ENCODE measurements at regions not wholly inside any gene's neighbourhood (a gene's known extent, or its start where the extent isn't known, plus 50 kb on each side); places are given as distances from the start of the nearest gene placed in this dataset.
"Not testable (repeated sequence)": the region's sequence is repeated elsewhere in the genome, so short reads cannot be mapped to it uniquely, and the experiment has no call there.

DNA sequence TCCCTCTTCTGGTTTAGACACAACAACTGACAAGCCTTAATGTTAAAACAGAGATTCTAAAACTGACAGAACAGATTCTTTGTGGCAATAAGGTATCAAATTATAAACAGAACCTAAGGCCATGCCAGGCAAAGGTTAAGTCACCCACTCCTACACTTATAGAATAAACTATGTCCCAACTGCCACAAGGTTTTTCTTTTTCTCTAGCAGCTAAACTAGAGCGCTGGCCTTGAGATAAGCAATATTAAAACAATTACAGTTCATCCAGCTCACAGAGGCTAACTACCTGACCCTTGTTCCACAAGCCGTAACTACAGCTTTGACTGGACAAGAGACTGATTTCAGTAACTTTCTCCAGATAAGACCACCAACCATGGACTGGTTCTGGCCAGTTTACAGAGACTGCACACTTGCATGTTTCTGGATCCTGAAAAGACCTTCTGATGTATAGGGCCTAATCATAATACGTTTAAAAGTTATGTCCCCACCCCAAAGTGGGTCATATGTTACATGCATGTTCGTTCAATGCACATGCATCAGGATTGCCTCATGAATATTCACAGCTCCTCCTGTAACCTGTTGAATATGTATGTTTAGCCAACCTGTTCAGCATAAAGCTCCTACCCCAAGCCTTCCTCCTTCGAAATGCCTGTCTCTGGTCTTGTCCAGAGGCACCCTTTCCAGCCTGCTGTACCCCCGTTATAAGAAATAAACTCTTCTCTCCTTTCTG, 61.9 kb upstream of the VASH1 start:
- Histone ChIP-seq H3K9ac (ENCODE audit: low read depth, low read length) (no peak overlapping the region), H3K27ac (ENCODE audit: low read depth, low read length) (no peak overlapping the region), H3K9me3 (ENCODE audit: control insufficient read depth, insufficient read depth, low read length) (no peaks in the 10 kb centered on the region), H3K4me1 (ENCODE audit: control insufficient read depth, insufficient read depth, low read length) (no peaks in the 10 kb centered on the region), H3K27me3 (ENCODE audit: control insufficient read depth, insufficient read depth, low read length) (no peaks in the 10 kb centered on the region), H3K36me3 (ENCODE audit: control insufficient read depth, insufficient read depth, low read length) (no peaks in the 10 kb centered on the region), H3K4me3 (ENCODE audit: low read depth, low read length) (no peak overlapping the region)

DNA sequence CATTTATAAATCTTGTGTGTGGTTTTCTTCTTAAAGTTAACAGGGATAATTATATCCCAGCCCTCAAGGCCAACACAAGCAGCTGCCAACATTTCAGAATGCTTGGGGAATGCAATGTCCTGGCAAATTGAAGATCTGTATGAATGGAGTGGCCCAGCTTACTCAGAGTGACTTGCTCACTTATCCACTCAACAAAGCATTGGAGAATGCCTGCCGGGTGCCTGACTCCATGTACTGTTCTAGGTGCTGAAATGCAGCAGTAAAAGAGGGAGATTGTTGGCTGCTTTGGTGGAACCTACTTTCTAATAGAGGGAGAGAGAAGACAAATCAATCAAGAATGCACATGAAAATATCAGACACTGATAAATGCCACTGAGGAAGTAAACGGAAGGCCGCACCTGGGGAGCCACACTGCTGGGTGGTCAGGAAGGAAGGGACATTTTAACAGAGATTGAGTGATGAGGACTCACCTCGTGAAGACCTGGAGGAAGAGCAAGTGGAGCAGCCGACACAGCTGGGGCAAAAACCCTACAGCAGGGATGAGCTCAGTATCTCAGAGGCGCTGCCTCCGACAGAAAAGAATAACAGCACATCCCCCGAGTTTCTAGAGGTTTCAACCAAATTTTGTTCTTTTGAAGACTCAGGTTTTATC, 61.2 kb upstream of the VASH1 start:
- Histone ChIP-seq H3K27me3 (ENCODE audit: control insufficient read depth, insufficient read depth, low read length) (no peaks in the 10 kb centered on the region), H3K9me3 (ENCODE audit: control insufficient read depth, insufficient read depth, low read length) (no peaks in the 10 kb centered on the region), H3K27ac (ENCODE audit: low read depth, low read length) (no peak overlapping the region), H3K4me1 (ENCODE audit: control insufficient read depth, insufficient read depth, low read length) (no peaks in the 10 kb centered on the region), H3K4me3 (ENCODE audit: low read depth, low read length) (no peak overlapping the region), H3K36me3 (ENCODE audit: control insufficient read depth, insufficient read depth, low read length) (no peaks in the 10 kb centered on the region), H3K9ac (ENCODE audit: low read depth, low read length) (no peak overlapping the region)

DNA sequence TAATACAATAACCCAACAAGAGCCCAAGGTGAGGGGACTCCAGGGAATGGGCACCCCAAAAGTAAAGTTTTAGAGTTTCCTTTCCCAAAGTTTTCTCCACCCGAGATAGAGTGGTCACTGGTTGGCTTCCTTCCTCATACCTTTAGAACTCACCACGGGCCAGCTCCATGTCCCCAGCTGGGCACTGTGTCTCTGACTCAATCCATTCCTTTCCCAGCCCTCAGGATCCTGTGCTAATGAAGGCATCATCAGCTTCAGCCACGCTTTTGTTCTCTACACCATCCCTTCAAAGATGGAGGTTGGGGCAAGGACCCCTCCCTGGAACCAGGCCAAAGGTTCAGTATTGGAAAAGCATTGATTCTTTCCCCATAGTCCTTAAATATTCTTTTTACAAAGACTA, 59.8 kb upstream of the VASH1 start:
- Histone ChIP-seq H3K27me3 (ENCODE audit: control insufficient read depth, insufficient read depth, low read length) (no peaks in the 10 kb centered on the region), H3K4me3 (ENCODE audit: low read depth, low read length) (no peak overlapping the region), H3K27ac (ENCODE audit: low read depth, low read length) (no peak overlapping the region), H3K4me1 (ENCODE audit: control insufficient read depth, insufficient read depth, low read length) (no peaks in the 10 kb centered on the region), H3K36me3 (ENCODE audit: control insufficient read depth, insufficient read depth, low read length) (no peaks in the 10 kb centered on the region), H3K9ac (ENCODE audit: low read depth, low read length) (no peak overlapping the region), H3K9me3 (ENCODE audit: control insufficient read depth, insufficient read depth, low read length) (no peaks in the 10 kb centered on the region)

DNA sequence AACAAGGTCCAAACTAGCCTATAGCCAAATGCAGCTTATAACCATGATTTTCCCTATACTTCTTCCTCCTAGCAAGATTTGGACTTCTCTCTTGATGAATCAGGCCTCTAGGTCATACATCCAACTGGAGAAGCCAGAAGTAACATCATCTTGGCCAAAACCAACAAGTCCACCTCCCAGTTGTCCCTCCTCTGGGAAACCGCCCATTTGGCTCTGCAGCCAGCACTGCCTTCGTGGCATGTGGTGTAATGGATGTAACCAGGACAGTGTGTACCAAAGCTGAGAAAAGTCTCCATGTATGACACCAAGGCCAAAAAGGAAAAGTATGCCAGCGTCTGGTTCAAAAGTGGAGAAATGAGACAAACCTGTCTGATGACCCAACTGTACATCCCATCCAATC, 59.3 kb upstream of the VASH1 start:
- Histone ChIP-seq H3K9me3 (ENCODE audit: control insufficient read depth, insufficient read depth, low read length) (no peaks in the 10 kb centered on the region), H3K9ac (ENCODE audit: low read depth, low read length) (no peak overlapping the region), H3K36me3 (ENCODE audit: control insufficient read depth, insufficient read depth, low read length) (no peaks in the 10 kb centered on the region), H3K27me3 (ENCODE audit: control insufficient read depth, insufficient read depth, low read length) (no peaks in the 10 kb centered on the region), H3K27ac (ENCODE audit: low read depth, low read length) (no peak overlapping the region), H3K4me1 (ENCODE audit: control insufficient read depth, insufficient read depth, low read length) (no peaks in the 10 kb centered on the region), H3K4me3 (ENCODE audit: low read depth, low read length) (no peak overlapping the region)

DNA sequence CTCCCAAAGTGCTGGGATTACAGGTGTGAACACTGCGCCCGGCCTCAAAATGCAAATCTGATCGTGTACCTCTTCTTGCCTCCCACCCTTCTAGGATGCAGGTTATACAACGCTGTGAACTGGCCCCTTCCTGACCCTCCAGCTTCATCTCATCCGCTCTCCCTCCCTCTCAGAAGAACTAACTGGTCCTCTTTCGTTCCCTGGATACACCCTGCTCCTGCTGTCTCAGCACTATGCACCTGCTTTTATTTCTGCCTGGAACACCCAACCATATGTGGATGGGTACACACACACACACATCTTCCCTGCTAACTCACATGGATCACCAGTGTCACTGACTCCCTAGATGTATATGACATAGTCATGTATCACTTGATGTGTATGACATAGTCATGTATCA, 56.1 kb upstream of the VASH1 start:
- Histone ChIP-seq H3K27me3 (ENCODE audit: control insufficient read depth, insufficient read depth, low read length) (no peaks in the 10 kb centered on the region), H3K27ac (ENCODE audit: low read depth, low read length) (no peak overlapping the region), H3K4me1 (ENCODE audit: control insufficient read depth, insufficient read depth, low read length) (no peaks in the 10 kb centered on the region), H3K9me3 (ENCODE audit: control insufficient read depth, insufficient read depth, low read length) (no peaks in the 10 kb centered on the region), H3K36me3 (ENCODE audit: control insufficient read depth, insufficient read depth, low read length) (no peaks in the 10 kb centered on the region), H3K4me3 (ENCODE audit: low read depth, low read length) (no peak overlapping the region), H3K9ac (ENCODE audit: low read depth, low read length) (no peak overlapping the region)

DNA sequence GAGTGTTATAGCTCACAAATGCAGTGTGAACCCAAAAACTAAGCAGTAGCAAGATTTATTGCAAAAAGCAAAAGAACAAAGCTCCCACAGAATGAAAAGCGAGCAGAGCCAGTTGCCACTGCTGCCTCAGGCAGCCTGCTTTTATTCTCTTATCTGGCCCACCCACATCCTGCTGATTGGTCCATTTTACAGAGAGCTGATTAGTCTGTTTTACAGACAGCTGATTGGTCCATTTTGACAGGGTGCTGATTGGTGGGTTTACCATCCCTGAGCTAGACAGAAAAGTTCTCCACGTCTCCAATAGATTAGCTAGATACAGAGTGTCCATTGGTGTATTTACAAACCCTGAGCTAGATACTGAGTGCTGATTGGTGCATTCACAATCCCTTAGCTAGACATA, 55.1 kb upstream of the VASH1 start:
- not testable (repeated sequence) for H3K36me3 ChIP-seq (ENCODE audit: control insufficient read depth, insufficient read depth, low read length); H3K4me1 ChIP-seq (ENCODE audit: control insufficient read depth, insufficient read depth, low read length)

DNA sequence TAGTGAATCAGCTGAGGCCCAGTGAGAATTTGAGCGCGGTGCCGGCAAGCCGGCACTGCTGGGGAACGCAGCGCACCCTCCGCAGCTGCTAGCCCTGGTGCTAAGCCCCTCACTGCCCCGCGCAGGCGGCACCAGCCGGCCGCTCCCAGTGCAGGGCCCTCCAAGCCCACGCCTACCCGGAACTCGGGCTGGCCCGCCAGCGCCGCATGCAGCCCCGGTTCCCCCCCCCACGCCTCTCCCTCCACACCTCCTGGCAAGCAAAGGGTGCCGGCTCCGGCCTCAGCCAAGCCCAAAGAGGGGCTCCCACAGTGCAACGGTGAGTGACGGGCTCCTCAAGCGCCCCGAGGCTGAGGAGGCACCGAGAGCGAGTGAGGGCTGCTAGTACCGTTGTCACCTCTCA, 54.5 kb upstream of the VASH1 start:
- no peak overlapping the region for H3K4me3 ChIP-seq (ENCODE audit: low read depth, low read length)
- H3K9me3 ChIP-seq (ENCODE audit: control insufficient read depth, insufficient read depth, low read length), result no peaks in the 10 kb centered on the region
- no peaks in the 10 kb centered on the region for H3K4me1 ChIP-seq (ENCODE audit: control insufficient read depth, insufficient read depth, low read length)
- H3K36me3 ChIP-seq (ENCODE audit: control insufficient read depth, insufficient read depth, low read length), result no peaks in the 10 kb centered on the region
- no peaks in the 10 kb centered on the region for H3K27me3 ChIP-seq (ENCODE audit: control insufficient read depth, insufficient read depth, low read length)
- no peak overlapping the region for H3K9ac ChIP-seq (ENCODE audit: low read depth, low read length)
- no peak overlapping the region for H3K27ac ChIP-seq (ENCODE audit: low read depth, low read length)

More for the DNA sequence above, 55.1 kb upstream of the VASH1 start:
- H3K27me3 ChIP-seq (ENCODE audit: control insufficient read depth, insufficient read depth, low read length); H3K4me3 ChIP-seq (ENCODE audit: low read depth, low read length); H3K9ac ChIP-seq (ENCODE audit: low read depth, low read length); H3K9me3 ChIP-seq (ENCODE audit: control insufficient read depth, insufficient read depth, low read length); H3K27ac ChIP-seq (ENCODE audit: low read depth, low read length): not testable (repeated sequence)

DNA sequence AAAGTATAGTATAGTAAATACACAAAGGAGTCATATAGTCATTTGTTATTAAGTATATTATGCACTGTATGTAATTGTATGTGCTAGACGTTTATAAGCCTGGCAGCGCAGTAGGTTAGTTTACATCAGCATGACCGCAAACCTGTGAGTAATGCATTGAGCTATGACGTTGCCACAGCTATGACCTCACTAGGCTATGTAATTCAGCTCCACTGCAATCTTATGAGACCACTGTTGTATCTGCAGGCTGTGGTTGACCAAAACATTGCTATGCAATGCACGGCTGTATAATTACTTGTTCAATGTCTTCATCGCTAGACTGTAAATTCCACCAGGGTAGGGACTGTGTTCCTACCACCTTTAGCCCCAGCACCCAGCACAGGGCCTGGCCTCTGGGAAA, 53.2 kb upstream of the VASH1 start:
- Histone ChIP-seq H3K36me3 (ENCODE audit: control insufficient read depth, insufficient read depth, low read length) (no peaks in the 10 kb centered on the region), H3K9ac (ENCODE audit: low read depth, low read length) (no peak overlapping the region), H3K4me3 (ENCODE audit: low read depth, low read length) (no peak overlapping the region), H3K9me3 (ENCODE audit: control insufficient read depth, insufficient read depth, low read length) (no peaks in the 10 kb centered on the region), H3K27ac (ENCODE audit: low read depth, low read length) (no peak overlapping the region), H3K27me3 (ENCODE audit: control insufficient read depth, insufficient read depth, low read length) (no peaks in the 10 kb centered on the region), H3K4me1 (ENCODE audit: control insufficient read depth, insufficient read depth, low read length) (no peaks in the 10 kb centered on the region)

DNA sequence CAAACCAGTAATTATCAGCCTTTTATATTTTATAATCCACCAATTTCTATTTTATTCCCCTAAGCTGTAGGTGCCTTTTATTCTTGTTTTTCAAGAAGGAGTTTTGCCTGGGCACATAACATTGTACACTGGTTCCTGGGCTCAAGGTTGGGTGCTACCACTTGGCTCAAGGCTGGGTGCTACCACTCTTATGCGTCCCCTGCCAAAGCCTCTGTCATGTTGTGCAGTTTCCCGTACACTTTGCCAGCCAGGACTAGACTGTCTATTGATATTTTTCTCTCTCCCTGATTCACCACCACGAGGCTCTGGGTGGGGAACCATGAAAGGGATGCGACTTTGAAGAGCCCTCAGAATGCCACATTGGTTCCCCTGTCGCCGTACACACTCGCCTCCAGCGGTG, 52.5 kb upstream of the VASH1 start:
- Histone ChIP-seq H3K4me3 (ENCODE audit: low read depth, low read length) (no peak overlapping the region), H3K36me3 (ENCODE audit: control insufficient read depth, insufficient read depth, low read length) (no peaks in the 10 kb centered on the region), H3K9ac (ENCODE audit: low read depth, low read length) (no peak overlapping the region), H3K4me1 (ENCODE audit: control insufficient read depth, insufficient read depth, low read length) (no peaks in the 10 kb centered on the region), H3K27ac (ENCODE audit: low read depth, low read length) (no peak overlapping the region), H3K9me3 (ENCODE audit: control insufficient read depth, insufficient read depth, low read length) (no peaks in the 10 kb centered on the region), H3K27me3 (ENCODE audit: control insufficient read depth, insufficient read depth, low read length) (no peaks in the 10 kb centered on the region)

DNA sequence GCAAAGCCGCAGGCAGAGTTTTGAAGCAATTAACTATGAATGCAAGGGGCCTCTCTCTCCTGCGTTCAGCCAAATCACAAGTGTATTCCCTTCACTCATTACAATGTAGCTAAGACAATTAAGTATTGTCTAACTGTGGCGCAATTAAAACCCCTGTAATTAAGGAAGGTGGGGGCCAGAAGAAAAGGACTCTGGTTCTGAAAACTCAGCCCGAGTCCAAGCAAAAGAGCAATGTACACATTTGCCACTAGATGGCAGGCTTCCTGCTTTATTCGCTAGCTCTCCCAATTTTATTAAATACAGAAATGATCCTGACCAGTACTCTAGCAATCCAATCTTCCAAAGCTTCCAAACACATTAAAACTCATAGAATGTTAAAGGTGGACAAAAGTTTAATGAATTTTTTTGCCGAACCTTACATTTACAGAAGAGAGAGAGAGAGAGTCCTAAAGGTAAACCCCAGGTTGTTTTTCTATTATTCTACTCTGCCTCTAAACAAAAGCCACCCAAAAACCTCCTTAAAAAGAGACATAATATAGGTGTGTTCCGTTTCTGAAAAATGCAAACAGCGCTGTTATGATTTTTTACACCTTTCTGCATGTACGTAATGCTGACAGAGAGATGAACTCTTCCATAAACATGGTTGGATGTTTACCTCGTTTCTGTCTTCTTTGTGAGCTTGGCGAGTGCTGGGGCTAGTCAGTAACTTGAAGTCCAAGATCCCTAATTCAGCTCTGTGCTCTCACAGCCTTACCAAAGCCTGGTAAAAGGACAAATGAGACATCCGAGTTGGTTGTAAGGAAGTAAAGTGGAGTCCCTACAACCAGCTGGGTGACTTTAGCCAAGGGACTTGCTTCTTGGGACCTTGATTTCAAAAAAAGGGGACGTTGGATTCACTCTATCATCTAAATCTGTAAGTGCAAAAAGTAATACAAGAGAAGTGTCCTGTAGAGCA, 50.9 kb upstream of the VASH1 start:
- H3K4me1 ChIP-seq (ENCODE audit: control insufficient read depth, insufficient read depth, low read length), result no peaks in the 10 kb centered on the region
- no peak overlapping the region for H3K27ac ChIP-seq (ENCODE audit: low read depth, low read length)
- no peak overlapping the region for H3K9ac ChIP-seq (ENCODE audit: low read depth, low read length)
- H3K9me3 ChIP-seq (ENCODE audit: control insufficient read depth, insufficient read depth, low read length), result no peaks in the 10 kb centered on the region
- H3K36me3 ChIP-seq (ENCODE audit: control insufficient read depth, insufficient read depth, low read length), result no peaks in the 10 kb centered on the region
- no peaks in the 10 kb centered on the region for H3K27me3 ChIP-seq (ENCODE audit: control insufficient read depth, insufficient read depth, low read length)
- H3K4me3 ChIP-seq (ENCODE audit: low read depth, low read length), result no peak overlapping the region

Measured in HUES48 (cell line).